GM23338 (cell line): ENCODE measurements at regions not wholly inside any gene's neighbourhood (a gene's known extent, or its start where the extent isn't known, plus 50 kb on each side); places are given as distances from the start of the nearest gene placed in this dataset.

Source experiments
- ATAC-seq: fragments of 200-7000 bp; cut with Tn5 transposase; 3 replicates; pipeline ENCODE4 v1.9.1; 2020
- DNase-seq: peaks from one replicate; pipeline ENCODE4 v3.0.0-alpha.2; 2015; ENCODE audit warnings: low spot score
- H2AFZ ChIP-seq: fragments of 200-600 bp; sonication (generic); 2 replicates; pipeline ENCODE4 v1.8.0; 2016; ENCODE audit warnings: antibody characterized with exemption, mild to moderate bottlenecking, moderate library complexity
- H3F3A ChIP-seq: fragments of 200-600 bp; sonication (generic); replicated peaks from 2 replicates; pipeline ENCODE4 v1.8.0; 2017; ENCODE audit warnings: antibody characterized with exemption, mixed run types, low read depth
- H3K27ac ChIP-seq: fragments of 200-600 bp; sonication (generic); 2 replicates; pipeline ENCODE4 v1.6.1; 2016; ENCODE audit warnings: low read depth
- H3K27me3 ChIP-seq: fragments of 200-600 bp; sonication (generic); 2 replicates; pipeline ENCODE4 v1.8.0; 2016; ENCODE audit warnings: mild to moderate bottlenecking, mixed run types, moderate library complexity; ENCODE audit not compliant: insufficient read depth
- H3K36me3 ChIP-seq: fragments of 200-600 bp; sonication (generic); 2 replicates; pipeline ENCODE4 v1.8.0; 2016; ENCODE audit warnings: mild to moderate bottlenecking; ENCODE audit not compliant: insufficient read depth
- H3K4me1 ChIP-seq: fragments of 200-600 bp; sonication (generic); 2 replicates; pipeline ENCODE4 v1.8.0; 2016; ENCODE audit warnings: mild to moderate bottlenecking, moderate library complexity; ENCODE audit not compliant: insufficient read depth
- H3K4me2 ChIP-seq: fragments of 200-600 bp; sonication (generic); 2 replicates; pipeline ENCODE4 v1.7.1; 2017; ENCODE audit warnings: mixed run types
- H3K4me3 ChIP-seq: fragments of 200-600 bp; sonication (generic); 2 replicates; pipeline ENCODE4 v1.6.1; 2016; ENCODE audit warnings: mixed run types
- H3K79me2 ChIP-seq: fragments of 200-600 bp; sonication (generic); replicated peaks from 2 replicates; pipeline ENCODE4 v1.8.0; 2017; ENCODE audit warnings: mild to moderate bottlenecking; ENCODE audit not compliant: insufficient read depth
- H3K9me2 ChIP-seq: fragments of 200-600 bp; sonication (generic); 2 replicates; pipeline ENCODE4 v1.8.0; 2017; ENCODE audit not compliant: insufficient read depth
- H4K20me1 ChIP-seq: fragments of 200-600 bp; sonication (generic); replicated peaks from 2 replicates; pipeline ENCODE4 v1.8.0; 2017; ENCODE audit warnings: mild to moderate bottlenecking; ENCODE audit not compliant: insufficient read depth
- H3K27ac Mint-ChIP-seq: 2 replicates; pipeline ENCODE4 v1.8.0; 2020; ENCODE audit warnings: inconsistent platforms, mild to moderate bottlenecking, moderate library complexity, mixed read lengths
- H3K27me3 Mint-ChIP-seq: 3 replicates; pipeline ENCODE4 v1.8.0; 2022; ENCODE audit warnings: low read depth, mild to moderate bottlenecking, moderate library complexity, mixed read lengths, inconsistent platforms; ENCODE audit not compliant: insufficient read depth, poor library complexity
- H3K36me3 Mint-ChIP-seq: 3 replicates; pipeline ENCODE4 v1.8.0; 2021; ENCODE audit warnings: low read depth, mild to moderate bottlenecking, inconsistent platforms, moderate library complexity, mixed read lengths
- H3K4me1 Mint-ChIP-seq: 3 replicates; pipeline ENCODE4 v1.8.0; 2020; ENCODE audit warnings: mild to moderate bottlenecking, inconsistent platforms, mixed read lengths
- H3K4me3 Mint-ChIP-seq: 3 replicates; pipeline ENCODE4 v1.8.0; 2021; ENCODE audit warnings: moderate library complexity, mild to moderate bottlenecking, inconsistent platforms, mixed read lengths
- H3K9me3 Mint-ChIP-seq: 3 replicates; pipeline ENCODE4 v1.8.0; 2020; ENCODE audit warnings: moderate library complexity, mild to moderate bottlenecking, inconsistent platforms, mixed read lengths
- CREB1 ChIP-seq: fragments of 250-450 bp; sonication (Bioruptor Pico); IDR thresholded peaks from 2 replicates; pipeline ENCODE4 v1.5.0; 2020; ENCODE audit warnings: low read depth, mild to moderate bottlenecking, moderate library complexity
- CTCF ChIP-seq, 2 experiments: fragments of 200-600 bp in 1 of 2; sonication (generic) in 1 of 2; conservative IDR thresholded peaks; 2 replicates each; pipeline versions ENCODE4 v1.5.1 to v1.6.1; 2016 to 2017; ENCODE audit warnings: antibody characterized with exemption in 2 of 2, low read depth in 2 of 2, mild to moderate bottlenecking in 2 of 2, moderate library complexity in 1 of 2
- EZH2phosphoT487 ChIP-seq: fragments of 200-600 bp; sonication (generic); IDR thresholded peaks from one replicate; pipeline ENCODE4 v1.8.1; 2018; ENCODE audit warnings: antibody characterized with exemption; ENCODE audit not compliant: unreplicated experiment
- JUNB ChIP-seq: IDR thresholded peaks from one replicate; pipeline ENCODE4 v1.6.1; 2016; ENCODE audit warnings: antibody characterized with exemption; ENCODE audit not compliant: unreplicated experiment
- NANOG ChIP-seq: IDR thresholded peaks from 2 replicates; pipeline ENCODE4 v1.6.1; 2016; ENCODE audit warnings: antibody characterized with exemption, borderline replicate concordance
- POLR2AphosphoS5 ChIP-seq: IDR thresholded peaks from 2 replicates; pipeline ENCODE4 v1.6.1; 2016; ENCODE audit warnings: antibody characterized with exemption, low read depth
- STAT1 ChIP-seq: IDR thresholded peaks from one replicate; pipeline ENCODE4 v1.6.1; 2016; ENCODE audit warnings: antibody characterized with exemption; ENCODE audit not compliant: unreplicated experiment
- ZNF114 ChIP-seq: fragments of 250-450 bp; sonication (Bioruptor Pico); IDR thresholded peaks from 2 replicates; pipeline ENCODE4 v1.5.0; 2020; ENCODE audit warnings: mild to moderate bottlenecking, moderate library complexity
- ZNF331 ChIP-seq: fragments of 250-450 bp; sonication (Bioruptor Pico); IDR thresholded peaks from 2 replicates; pipeline ENCODE4 v1.5.0; 2020; ENCODE audit warnings: low read depth, mild to moderate bottlenecking, moderate library complexity
- ZNF462 ChIP-seq: fragments of 250-450 bp; sonication (Bioruptor Pico); IDR thresholded peaks from 2 replicates; pipeline ENCODE4 v1.5.0; 2020; ENCODE audit warnings: mild to moderate bottlenecking, moderate library complexity
- TF ChIP-seq, protein P1 (sequence below): IDR thresholded peaks from 2 replicates; pipeline ENCODE4 v1.6.1; 2016; ENCODE audit warnings: antibody characterized with exemption
- TF ChIP-seq, protein P2 (sequence below): IDR thresholded peaks from one replicate; pipeline ENCODE4 v1.6.1; 2018; ENCODE audit warnings: antibody characterized with exemption; ENCODE audit not compliant: unreplicated experiment

- Histone ChIP-seq H4K20me1 (peaks cover 3% of the 10 kb centered on the region; the same call in 1 of the 2 replicates), H3K4me1 (no peaks in the 10 kb centered on the region), H3K79me2 (no peaks in the 10 kb centered on the region), H3K4me3 (no peak overlapping the region), H3K27me3 (no peaks in the 10 kb centered on the region), H3K27ac (no peak overlapping the region), H3F3A (no peaks in the 10 kb centered on the region), H3K36me3 (no peaks in the 10 kb centered on the region), H2AFZ (no peak overlapping the region), H3K4me2 (no peak overlapping the region), H3K9me2 (no peaks in the 10 kb centered on the region)
- Mint-ChIP-seq H3K27me3 (peaks cover 2% of the 10 kb centered on the region), H3K4me3 (no peak overlapping the region), H3K36me3 (no peaks in the 10 kb centered on the region), H3K4me1 (peaks cover 12% of the 10 kb centered on the region; the same call in 1 of the 3 replicates), H3K9me3 (no peaks in the 10 kb centered on the region), H3K27ac (no peak overlapping the region)
- no peak for ATAC-seq
- no peak for DNase-seq
- TF ChIP-seq EZH2phosphoT487 (no peak), POLR2AphosphoS5 (no peak), ZNF114 (CRISPR knock-in tag) (no peak), STAT1 (no peak), ZNF331 (CRISPR knock-in tag) (no peak), ZNF462 (CRISPR knock-in tag) (no peak), NANOG (no peak), JUNB (no peak), CREB1 (CRISPR knock-in tag) (no peak), CTCF (conservative IDR thresholded peaks at IDR 0.05; ENCODE audit: low read depth in 2 of 2) (no peak)
- TF ChIP-seq, protein P1, sequence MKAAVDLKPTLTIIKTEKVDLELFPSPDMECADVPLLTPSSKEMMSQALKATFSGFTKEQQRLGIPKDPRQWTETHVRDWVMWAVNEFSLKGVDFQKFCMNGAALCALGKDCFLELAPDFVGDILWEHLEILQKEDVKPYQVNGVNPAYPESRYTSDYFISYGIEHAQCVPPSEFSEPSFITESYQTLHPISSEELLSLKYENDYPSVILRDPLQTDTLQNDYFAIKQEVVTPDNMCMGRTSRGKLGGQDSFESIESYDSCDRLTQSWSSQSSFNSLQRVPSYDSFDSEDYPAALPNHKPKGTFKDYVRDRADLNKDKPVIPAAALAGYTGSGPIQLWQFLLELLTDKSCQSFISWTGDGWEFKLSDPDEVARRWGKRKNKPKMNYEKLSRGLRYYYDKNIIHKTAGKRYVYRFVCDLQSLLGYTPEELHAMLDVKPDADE: no peak
- TF ChIP-seq, protein P2, sequence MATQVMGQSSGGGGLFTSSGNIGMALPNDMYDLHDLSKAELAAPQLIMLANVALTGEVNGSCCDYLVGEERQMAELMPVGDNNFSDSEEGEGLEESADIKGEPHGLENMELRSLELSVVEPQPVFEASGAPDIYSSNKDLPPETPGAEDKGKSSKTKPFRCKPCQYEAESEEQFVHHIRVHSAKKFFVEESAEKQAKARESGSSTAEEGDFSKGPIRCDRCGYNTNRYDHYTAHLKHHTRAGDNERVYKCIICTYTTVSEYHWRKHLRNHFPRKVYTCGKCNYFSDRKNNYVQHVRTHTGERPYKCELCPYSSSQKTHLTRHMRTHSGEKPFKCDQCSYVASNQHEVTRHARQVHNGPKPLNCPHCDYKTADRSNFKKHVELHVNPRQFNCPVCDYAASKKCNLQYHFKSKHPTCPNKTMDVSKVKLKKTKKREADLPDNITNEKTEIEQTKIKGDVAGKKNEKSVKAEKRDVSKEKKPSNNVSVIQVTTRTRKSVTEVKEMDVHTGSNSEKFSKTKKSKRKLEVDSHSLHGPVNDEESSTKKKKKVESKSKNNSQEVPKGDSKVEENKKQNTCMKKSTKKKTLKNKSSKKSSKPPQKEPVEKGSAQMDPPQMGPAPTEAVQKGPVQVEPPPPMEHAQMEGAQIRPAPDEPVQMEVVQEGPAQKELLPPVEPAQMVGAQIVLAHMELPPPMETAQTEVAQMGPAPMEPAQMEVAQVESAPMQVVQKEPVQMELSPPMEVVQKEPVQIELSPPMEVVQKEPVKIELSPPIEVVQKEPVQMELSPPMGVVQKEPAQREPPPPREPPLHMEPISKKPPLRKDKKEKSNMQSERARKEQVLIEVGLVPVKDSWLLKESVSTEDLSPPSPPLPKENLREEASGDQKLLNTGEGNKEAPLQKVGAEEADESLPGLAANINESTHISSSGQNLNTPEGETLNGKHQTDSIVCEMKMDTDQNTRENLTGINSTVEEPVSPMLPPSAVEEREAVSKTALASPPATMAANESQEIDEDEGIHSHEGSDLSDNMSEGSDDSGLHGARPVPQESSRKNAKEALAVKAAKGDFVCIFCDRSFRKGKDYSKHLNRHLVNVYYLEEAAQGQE: no peak
These were observed 155.4 kb downstream of the CEP135 start for GRCh38 chr4:56104188-56104587.
